PC-9 (cell line): ENCODE measurements at regions not wholly inside any gene's neighbourhood (a gene's known extent, or its start where the extent isn't known, plus 50 kb on each side); places are given as distances from the start of the nearest gene placed in this dataset.

Source experiments
- BruUV-seq: library from RNA; stranded (reverse); fragments of 400-500 nt; replicated peaks from 2 replicates; lab custom pipeline; 2021; lab: Mats Ljungman, UMichigan
- CTCF ChIA-PET: fragments of 300-600 bp; sonication (Branson Sonifier 250); formaldehyde crosslinking; loops from one replicate; lab custom pipeline; 2022; ENCODE audit warnings: antibody characterized with exemption; lab: Charles Lee
- POLR2A ChIA-PET: fragments of 300-600 bp; sonication (Branson Sonifier 250); formaldehyde crosslinking; loops from one replicate; lab custom pipeline; 2022; ENCODE audit warnings: antibody characterized with exemption; ENCODE audit not compliant: unreplicated experiment; lab: Charles Lee
- DNase-seq, 2 experiments: peaks; one replicate each; pipeline versions ENCODE4 v3.0.0 to v3.0.0-alpha.2; 2015 to 2022; ENCODE audit warnings: mixed read lengths in 1 of 2
- H2AFZ ChIP-seq: fragments of 200-600 bp; sonication (generic); 2 replicates; pipeline ENCODE4 v1.8.1; 2017; ENCODE audit warnings: antibody characterized with exemption
- H3F3A ChIP-seq: fragments of 200-600 bp; sonication (generic); 2 replicates; pipeline ENCODE4 v1.8.1; 2017; ENCODE audit warnings: antibody characterized with exemption, mild to moderate bottlenecking, low read depth; ENCODE audit not compliant: insufficient read depth
- H3K27ac ChIP-seq: fragments of 200-600 bp; sonication (generic); 2 replicates; pipeline ENCODE4 v1.6.1; 2016; ENCODE audit warnings: mixed run types
- H3K27me3 ChIP-seq: fragments of 200-600 bp; sonication (generic); 2 replicates; pipeline ENCODE4 v1.6.1; 2016; ENCODE audit warnings: low read depth, mixed run types; ENCODE audit not compliant: insufficient read depth
- H3K36me3 ChIP-seq: fragments of 200-600 bp; sonication (generic); 2 replicates; pipeline ENCODE4 v1.6.1; 2016; ENCODE audit warnings: low read depth, mixed run types
- H3K4me1 ChIP-seq: fragments of 200-600 bp; sonication (generic); replicated peaks from 2 replicates; pipeline ENCODE4 v1.6.1; 2016; ENCODE audit warnings: mixed run types; ENCODE audit not compliant: insufficient read depth
- H3K4me2 ChIP-seq: fragments of 200-600 bp; sonication (generic); 2 replicates; pipeline ENCODE4 v1.6.1; 2017; ENCODE audit warnings: mixed run types
- H3K4me3 ChIP-seq: fragments of 200-600 bp; sonication (generic); 2 replicates; pipeline ENCODE4 v1.6.1; 2016; ENCODE audit warnings: mixed run types
- H3K79me2 ChIP-seq: fragments of 200-600 bp; sonication (generic); 2 replicates; pipeline ENCODE4 v1.6.1; 2017; ENCODE audit warnings: low read depth, mixed run types
- H3K9me2 ChIP-seq: fragments of 200-600 bp; sonication (generic); 2 replicates; pipeline ENCODE4 v1.8.1; 2017; ENCODE audit warnings: mild to moderate bottlenecking; ENCODE audit not compliant: insufficient read depth
- H3K9me3 ChIP-seq: fragments of 200-600 bp; sonication (generic); 2 replicates; pipeline ENCODE4 v1.8.1; 2016; ENCODE audit warnings: low read depth; ENCODE audit not compliant: insufficient read depth
- H4K20me1 ChIP-seq: fragments of 200-600 bp; sonication (generic); 2 replicates; pipeline ENCODE4 v1.8.1; 2017; ENCODE audit not compliant: insufficient read depth
- EZH2 ChIP-seq: fragments of 200-600 bp; sonication (generic); IDR thresholded peaks from 2 replicates; pipeline ENCODE4 v1.8.0; 2017; ENCODE audit warnings: antibody characterized with exemption, low read depth
- intact Hi-C: fragments of 100-400 bp; cut with micrococcal nuclease; formaldehyde crosslinking; loops from one replicate; pipeline ENCODE4 v1.10.0; 2022; ENCODE audit not compliant: unreplicated experiment
- TF ChIP-seq, protein P1 (sequence below): fragments of 200-600 bp; sonication (generic); conservative IDR thresholded peaks from 2 replicates; pipeline ENCODE4 v1.6.1; 2017; ENCODE audit warnings: mixed run types, antibody characterized with exemption, mild to moderate bottlenecking, moderate library complexity

DNA sequence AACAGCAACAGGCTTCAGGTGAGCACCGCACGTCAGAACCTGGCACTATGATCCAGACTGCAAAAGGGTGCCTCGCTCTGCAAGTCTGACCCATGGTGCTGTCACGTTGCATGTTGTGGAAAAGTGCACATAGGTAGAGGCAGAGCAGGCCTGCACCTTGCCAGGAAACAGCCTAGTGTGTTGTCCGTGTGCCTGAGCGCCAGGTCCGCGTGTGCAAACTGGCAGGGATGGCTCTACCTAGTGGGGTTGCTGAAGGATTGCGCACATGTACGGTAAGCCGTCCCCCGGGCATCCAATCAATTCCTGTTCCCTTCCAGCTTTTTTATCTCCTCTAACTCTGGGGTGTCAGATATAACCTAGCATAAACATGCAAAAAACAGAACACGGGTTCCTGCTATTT is 219.5 kb downstream of the NXNL2 start:
- Histone ChIP-seq H3K4me3 (no peak overlapping the region), H3K4me2 (no peak overlapping the region), H2AFZ (no peak overlapping the region), H3K27ac (no peak overlapping the region), H4K20me1 (no peaks in the 10 kb centered on the region), H3K27me3 (no peaks in the 10 kb centered on the region), H3K79me2 (no peaks in the 10 kb centered on the region), H3K4me1 (peaks cover 1% of the 10 kb centered on the region; the same call in 1 of the 2 replicates), H3K9me2 (no peaks in the 10 kb centered on the region), H3K9me3 (no peaks in the 10 kb centered on the region), H3F3A (no peaks in the 10 kb centered on the region), H3K36me3 (no peaks in the 10 kb centered on the region)
- intact Hi-C loops = no loop called here
- ChIA-PET CTCF (no interaction called here), POLR2A (no interaction called here)
- no peak for DNase-seq
- TF ChIP-seq, protein P1, sequence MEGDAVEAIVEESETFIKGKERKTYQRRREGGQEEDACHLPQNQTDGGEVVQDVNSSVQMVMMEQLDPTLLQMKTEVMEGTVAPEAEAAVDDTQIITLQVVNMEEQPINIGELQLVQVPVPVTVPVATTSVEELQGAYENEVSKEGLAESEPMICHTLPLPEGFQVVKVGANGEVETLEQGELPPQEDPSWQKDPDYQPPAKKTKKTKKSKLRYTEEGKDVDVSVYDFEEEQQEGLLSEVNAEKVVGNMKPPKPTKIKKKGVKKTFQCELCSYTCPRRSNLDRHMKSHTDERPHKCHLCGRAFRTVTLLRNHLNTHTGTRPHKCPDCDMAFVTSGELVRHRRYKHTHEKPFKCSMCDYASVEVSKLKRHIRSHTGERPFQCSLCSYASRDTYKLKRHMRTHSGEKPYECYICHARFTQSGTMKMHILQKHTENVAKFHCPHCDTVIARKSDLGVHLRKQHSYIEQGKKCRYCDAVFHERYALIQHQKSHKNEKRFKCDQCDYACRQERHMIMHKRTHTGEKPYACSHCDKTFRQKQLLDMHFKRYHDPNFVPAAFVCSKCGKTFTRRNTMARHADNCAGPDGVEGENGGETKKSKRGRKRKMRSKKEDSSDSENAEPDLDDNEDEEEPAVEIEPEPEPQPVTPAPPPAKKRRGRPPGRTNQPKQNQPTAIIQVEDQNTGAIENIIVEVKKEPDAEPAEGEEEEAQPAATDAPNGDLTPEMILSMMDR = no peak
- TF ChIP-seq EZH2 = no peak
- no TSS peak for BruUV-seq

DNA sequence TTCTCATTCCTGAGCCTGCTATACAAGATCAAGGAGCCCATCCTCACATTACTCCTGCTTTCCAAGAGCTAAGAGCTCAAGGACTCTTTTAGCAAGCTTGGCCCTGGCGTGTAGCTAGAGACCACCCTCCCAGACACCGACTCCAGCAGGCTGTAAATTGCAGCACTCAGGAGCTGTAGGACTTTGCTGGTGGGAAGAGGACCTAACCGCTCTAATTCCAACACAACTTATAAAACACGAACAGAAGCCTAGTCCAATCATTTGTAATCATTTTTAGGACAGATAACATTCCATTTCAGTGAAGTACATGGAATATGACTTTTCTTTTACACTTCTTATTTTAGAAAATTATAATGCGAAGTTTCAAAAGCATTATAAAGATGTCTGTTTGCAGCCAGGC is 219.9 kb downstream of the NXNL2 start:
- TF ChIP-seq, protein P1 = no peak
- no peak overlapping the region for H3K27ac ChIP-seq
- no peaks in the 10 kb centered on the region for H3F3A ChIP-seq
- no peaks in the 10 kb centered on the region for H3K79me2 ChIP-seq
- POLR2A ChIA-PET = no interaction called here
- H3K4me2 ChIP-seq = no peak overlapping the region
- no peaks in the 10 kb centered on the region for H3K36me3 ChIP-seq
- H3K9me2 ChIP-seq = no peaks in the 10 kb centered on the region
- no peak overlapping the region for H3K4me3 ChIP-seq
- DNase-seq = no peak
- no peaks in the 10 kb centered on the region for H3K4me1 ChIP-seq
- H2AFZ ChIP-seq = no peak overlapping the region
- no peaks in the 10 kb centered on the region for H3K27me3 ChIP-seq
- no peaks in the 10 kb centered on the region for H3K9me3 ChIP-seq
- H4K20me1 ChIP-seq = no peaks in the 10 kb centered on the region
- no TSS peak for BruUV-seq
- intact Hi-C loops = no loop called here
- CTCF ChIA-PET = no interaction called here

DNA sequence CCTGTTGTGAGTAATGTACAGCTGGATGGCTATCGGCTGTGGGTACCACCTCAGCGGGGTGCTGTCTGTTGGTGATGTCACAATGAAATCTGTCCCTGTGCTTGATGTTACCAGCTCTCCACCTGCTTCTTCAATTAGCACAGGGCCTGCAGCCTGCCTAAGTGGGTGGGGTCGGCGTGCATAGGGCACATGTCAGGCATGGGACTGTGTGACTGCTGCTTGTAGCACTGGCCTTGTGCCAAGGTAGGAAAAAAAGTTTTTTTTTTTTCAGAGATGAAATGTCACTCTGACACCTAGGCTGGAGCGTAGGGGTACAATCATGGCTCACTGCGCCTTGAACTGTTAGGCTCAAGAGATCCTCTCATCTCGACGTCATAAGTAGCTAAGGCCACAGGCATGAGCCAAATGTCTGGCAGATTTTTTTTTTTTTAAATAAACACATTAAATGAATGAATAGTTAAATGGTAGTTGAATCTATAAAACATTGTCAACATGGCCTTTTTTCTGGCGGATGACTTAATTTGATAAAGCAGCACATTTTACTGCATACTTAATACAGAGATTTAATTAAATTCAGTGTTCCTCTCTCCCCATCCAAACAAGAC is 222.5 kb downstream of the NXNL2 start:
- BruUV-seq = no TSS peak
- CTCF ChIA-PET = no interaction called here
- intact Hi-C loops = no loop called here

More for the DNA sequence above, 222.5 kb downstream of the NXNL2 start:
- Histone ChIP-seq H3K4me3 (no peak overlapping the region), H3K79me2 (no peaks in the 10 kb centered on the region), H3K27me3 (no peaks in the 10 kb centered on the region), H3K4me1 (no peaks in the 10 kb centered on the region), H3K36me3 (no peaks in the 10 kb centered on the region), H3F3A (no peaks in the 10 kb centered on the region), H3K9me3 (no peaks in the 10 kb centered on the region), H3K27ac (no peak overlapping the region), H4K20me1 (no peaks in the 10 kb centered on the region), H2AFZ (no peak overlapping the region), H3K9me2 (no peaks in the 10 kb centered on the region), H3K4me2 (no peak overlapping the region)
- DNase-seq = no peak
- TF ChIP-seq, protein P1 = no peak
- TF ChIP-seq EZH2 = no peak
- POLR2A ChIA-PET = no interaction called here
